IPS DF 4.7 (cell line): ENCODE measurements at regions not wholly inside any gene's neighbourhood (a gene's known extent, or its start where the extent isn't known, plus 50 kb on each side); places are given as distances from the start of the nearest gene placed in this dataset.

Source experiments
- DNase-seq: peaks from one replicate; pipeline ENCODE4 v3.0.0-alpha.2; 2013; ENCODE audit warnings: low spot score; ENCODE audit errors: extremely low read depth

DNA sequence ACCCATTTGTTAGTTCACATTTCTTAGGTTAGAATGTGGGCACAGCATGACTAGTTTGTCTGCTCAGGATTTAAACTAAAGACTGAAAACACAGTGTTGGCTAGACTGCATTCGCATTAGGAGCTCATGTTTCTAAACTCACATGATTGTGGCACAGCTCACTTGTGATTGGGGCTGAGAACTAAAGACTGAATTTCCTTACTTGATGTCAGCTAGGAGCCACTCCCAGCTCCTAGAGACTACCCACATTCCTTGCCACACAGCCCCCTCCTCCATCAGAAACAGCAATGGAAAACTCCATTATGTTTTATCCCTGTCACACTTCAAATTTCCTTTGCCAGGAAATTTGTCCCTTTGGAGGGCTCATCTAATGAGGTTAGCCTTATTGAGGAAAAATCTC lies 170.2 kb upstream of the NUDT6 start:
- DNase-seq, result no peak

DNA sequence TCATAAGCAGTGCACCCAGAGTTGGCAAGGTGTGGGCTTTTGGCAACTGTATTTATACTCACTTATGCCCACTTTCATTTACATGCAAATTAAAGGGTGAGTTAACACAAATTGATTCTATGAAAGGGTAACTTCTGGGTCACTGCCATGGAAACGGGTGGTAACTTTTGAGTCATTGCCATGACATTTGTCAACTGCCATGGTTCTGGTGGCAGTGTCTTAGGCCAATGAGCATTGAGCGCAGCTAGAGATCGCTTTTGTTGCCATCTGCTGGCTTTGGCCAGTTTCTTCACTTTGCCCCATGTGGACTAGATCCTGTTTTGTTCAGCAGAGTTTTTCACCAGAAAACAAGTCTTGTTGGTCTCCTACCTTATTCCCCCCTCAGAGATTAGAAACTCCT lies 170.8 kb upstream of the NUDT6 start:
- no peak for DNase-seq

DNA sequence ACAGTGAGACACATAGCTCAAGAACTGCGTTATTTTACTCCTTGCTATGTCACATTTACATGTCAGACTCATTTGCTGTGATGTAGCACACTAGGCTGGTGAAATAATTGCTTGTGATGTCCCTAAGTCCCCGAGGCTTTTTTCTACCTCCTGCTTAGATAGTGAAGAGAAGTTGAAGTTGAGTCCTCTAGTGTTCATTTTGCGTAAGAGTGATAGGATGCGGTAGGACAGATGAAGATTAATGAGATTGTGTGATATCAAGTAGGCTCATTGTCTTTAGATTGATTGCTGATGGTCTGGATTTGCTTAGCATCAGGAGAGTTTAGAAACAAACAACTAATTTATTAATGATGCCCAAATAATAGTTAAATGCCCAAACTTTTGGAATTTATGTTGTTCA lies 173.6 kb upstream of the NUDT6 start:
- DNase-seq, result no peak

DNA sequence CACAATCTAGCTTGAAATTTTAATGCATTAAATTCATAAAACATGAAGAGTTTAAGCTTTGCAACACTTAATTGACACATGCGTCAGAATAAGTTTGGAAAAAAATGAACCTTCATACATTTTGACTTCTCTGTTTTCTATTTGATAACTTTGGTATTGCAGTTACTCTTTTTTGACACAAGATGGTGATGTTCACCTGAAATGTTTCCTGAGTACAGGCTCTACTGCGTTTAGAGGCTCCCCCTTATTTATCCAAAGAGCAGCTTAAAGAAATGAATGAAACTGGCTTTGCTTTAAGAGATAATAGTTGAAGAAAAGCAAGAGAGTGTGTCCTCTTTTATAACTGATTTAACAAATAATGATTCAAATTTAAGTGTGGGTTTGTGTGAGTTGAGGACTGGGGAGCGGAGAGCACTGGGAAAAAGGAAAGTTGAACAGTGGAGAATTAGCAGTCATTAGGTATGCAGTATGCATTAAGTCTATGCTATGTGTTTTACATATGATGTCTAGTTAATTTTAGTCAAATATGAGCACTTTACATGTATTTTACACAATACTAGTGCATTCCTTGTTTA lies 180.6 kb upstream of the NUDT6 start:
- no peak for DNase-seq

DNA sequence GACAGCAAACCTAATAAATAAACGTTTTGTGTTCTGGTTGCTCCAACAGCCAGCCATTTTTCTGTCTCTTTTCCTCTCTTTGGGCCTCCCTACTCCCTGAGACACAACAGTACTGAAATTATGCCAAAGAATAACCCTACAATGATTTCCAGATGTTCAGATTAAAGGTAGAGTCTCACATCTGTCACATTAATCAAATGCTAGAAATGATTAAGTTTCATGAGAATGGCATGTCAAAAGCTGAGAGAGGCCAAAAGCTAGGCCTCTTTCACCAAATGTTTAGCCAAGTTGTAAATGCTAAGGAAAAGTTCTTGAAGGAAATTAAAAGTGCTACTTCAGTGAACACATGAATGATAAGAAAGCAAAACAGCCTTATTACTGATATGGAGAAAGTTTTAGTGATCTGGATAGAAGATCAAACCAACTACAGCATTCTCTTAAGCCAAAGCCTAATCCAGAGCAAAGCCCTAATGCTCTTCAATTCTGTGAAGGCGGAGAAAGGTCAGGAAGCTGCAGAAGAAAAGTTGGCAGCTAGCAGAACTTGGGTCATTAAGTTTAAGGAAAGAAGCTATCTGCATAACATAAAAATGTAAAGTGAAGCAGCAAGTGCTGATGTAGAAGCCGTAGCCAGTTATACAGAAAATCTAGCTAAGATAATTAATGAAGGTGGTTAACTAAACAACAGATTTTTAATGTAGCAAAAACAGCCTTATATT lies 182.1 kb upstream of the NUDT6 start:
- no peak for DNase-seq

DNA sequence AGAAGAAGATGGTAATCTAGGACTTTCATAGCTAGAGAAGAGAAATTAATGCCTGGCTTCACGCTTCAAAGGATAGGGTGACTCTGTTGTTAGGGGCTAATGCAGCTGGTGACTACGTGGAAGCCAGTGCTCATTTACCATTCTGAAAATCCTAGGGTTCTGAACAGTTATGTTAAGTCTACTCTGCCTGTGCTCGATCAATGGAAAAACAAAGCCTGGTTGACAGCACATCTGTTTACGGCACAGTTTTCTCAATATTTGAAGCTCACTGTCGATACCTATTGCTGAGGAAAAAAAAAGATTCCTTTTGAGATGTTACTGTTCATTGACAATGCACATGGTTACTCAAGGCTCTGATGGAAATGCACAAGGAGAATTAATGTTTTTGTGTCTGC lies 182.6 kb upstream of the NUDT6 start:
- DNase-seq, result no peak

DNA sequence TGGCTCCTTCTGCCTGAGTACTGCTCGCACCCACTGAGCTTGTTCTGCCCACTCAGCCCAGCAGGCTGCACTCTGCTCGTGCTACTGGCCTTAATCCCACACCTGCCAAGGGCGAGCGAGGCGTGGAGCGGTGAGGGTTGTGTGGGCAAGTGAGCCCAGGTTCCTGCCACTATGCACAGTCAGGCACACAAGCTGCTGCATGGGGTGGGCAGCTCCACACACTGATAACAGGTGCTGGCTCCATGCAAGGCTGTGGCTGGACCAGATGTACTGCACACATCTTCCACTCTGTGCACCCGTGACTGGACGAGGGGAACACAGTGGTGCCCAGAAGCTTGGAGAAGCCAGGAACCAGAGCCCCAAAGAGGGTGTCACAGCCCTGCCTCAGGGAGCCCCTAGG lies 184.3 kb upstream of the NUDT6 start:
- no peak for DNase-seq

DNA sequence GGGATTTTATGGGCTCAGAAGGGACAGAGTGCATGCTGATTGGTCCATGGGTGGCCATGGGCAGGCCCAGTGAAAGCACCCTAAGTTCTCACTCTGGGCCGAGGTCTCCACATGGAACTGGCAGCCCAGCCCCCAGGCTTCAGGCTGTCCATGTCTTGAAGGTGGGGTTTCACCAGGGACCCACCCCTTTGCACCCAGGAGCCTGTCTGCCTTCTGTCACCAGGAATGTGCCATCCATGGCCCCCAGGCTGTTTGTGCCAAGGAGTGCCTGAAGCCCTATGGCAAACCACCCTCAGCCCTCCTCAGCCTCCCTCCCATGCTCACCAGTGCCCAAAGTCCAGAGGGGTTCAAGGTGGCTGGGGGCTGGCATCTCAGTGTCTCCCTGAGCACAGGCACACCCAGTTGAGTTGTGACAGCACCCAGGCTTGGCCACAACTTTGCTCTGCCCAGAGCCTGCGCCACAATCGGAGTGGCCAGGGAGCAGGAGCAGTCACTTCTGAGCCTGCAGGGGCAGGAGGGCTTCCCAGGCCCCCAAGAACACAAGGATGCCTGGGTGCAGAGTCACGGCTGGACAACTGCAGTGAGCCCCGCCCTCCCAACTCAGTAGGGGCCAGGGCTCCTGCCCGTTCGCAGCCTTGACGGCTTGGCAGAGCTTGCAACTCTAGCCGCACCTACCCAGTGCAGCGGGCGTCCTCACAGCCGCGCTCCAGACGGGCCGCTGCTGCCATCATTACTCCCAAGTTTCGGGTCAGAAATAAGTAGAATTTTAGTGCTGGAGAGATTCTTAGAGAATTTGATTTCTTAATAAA lies 185.3 kb upstream of the NUDT6 start:
- no peak for DNase-seq

DNA sequence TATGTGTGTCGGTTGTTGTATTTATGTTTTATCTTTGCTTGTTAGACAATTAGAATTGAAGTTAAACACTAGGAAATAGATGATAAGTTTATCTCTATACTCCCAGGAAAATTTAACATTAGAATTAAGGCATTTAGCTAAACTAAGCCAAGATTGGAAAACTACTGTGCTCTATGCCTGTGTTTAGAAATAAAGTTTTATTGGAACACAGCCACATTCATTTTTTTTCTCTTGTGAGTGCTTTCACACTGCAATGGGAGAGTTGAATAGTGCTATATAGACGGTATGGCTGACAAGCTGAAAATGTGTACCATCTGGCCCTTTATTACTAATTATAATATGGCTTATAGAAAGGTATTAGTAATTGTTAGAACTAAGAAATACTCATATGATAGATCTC lies 186.7 kb upstream of the NUDT6 start:
- DNase-seq, result no peak

DNA sequence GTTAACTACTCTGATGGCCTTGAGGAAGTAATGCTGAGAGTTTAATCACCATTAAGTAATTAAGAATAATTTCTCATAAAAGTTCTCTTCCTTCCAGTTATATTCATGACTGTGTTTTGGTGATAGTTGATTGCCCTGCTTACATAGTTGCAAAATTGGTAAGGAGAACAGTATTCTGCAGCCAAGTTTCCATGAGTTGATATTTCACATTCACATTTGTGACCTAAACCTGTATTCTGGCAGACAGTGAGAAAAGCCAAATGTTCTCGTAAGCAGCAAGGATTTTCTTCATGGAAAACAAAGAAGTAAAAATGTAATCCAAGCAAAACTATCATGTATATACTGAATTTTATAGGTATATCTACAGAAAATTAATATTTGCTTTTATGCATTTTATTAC lies 187.8 kb upstream of the NUDT6 start:
- DNase-seq, result no peak

DNA sequence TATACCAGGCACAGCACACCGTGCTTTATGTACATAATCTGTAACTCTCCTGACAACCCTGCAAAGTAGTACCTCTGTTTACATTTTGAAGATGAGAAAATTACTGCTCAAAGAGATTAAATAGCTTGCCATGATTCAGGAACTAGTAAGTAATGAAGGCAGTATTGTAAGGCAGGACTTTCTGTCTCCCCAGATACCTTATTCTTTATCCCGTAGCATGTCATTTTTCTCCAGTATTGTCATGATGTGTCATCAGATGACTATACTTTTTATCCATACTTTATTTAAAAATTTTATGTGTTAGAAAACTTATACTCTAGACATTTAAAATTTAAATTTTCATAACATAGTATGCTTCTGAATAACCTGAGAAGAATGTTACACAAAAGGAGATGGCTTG lies 188.3 kb upstream of the NUDT6 start:
- DNase-seq, result no peak

DNA sequence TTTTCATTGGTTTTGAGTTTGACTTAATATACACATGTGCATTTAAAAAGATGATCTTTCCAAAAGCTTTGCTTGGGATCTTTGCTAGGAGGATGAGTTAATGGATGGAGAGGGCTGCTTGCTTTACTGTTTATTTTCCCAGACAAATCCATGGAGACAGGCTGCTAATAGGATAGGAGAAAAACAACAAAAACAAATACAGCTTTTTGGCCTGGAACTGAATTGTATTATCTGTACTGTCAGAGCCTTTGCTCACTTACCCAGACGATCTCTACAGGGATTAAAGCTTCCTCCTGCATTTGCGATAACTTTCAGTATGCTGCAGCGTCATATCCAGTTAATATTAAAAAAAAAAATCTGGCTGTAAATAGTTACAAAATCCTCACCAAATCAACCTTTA lies 190.8 kb upstream of the NUDT6 start:
- DNase-seq, result no peak

DNA sequence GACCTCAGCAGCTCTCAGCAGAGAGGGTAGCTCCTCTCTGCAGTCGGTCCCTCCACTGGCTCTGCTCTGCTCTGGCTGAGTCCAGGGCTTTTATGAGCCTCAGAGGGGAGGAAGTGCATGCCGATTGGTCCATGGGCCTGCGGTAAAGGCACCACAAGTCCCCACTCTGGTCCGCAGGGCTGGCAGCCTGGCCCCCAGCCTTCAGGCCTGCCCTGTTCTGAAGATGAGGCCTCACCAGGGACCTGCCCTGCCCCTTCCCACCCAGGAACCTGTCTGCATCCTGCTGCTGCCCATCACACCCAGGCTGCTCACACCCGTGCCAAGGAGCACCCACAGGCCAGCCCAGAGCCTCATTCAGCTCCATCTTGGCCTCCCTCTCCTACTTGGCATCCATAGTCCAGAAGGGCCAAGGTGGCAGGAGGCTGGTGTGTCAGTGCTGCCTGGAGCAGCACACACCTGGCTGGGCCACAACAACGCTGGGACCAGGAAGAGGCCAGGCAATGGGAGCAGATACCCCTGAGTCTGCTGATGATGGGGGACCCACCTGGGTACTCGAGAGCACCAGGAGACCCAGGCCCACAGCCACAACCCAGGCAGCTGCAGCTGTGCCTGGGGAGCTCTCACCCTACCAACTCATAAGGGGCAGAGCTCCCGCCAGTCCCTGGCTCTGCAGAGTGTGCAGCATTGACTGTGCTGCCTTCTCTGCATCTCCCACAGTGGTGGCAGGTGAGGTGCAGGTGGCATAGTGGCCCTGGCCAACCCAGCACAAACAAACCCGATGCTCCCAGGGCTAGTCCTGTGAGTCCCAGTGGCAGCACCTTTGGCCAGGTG lies 191.9 kb upstream of the NUDT6 start:
- no peak for DNase-seq

DNA sequence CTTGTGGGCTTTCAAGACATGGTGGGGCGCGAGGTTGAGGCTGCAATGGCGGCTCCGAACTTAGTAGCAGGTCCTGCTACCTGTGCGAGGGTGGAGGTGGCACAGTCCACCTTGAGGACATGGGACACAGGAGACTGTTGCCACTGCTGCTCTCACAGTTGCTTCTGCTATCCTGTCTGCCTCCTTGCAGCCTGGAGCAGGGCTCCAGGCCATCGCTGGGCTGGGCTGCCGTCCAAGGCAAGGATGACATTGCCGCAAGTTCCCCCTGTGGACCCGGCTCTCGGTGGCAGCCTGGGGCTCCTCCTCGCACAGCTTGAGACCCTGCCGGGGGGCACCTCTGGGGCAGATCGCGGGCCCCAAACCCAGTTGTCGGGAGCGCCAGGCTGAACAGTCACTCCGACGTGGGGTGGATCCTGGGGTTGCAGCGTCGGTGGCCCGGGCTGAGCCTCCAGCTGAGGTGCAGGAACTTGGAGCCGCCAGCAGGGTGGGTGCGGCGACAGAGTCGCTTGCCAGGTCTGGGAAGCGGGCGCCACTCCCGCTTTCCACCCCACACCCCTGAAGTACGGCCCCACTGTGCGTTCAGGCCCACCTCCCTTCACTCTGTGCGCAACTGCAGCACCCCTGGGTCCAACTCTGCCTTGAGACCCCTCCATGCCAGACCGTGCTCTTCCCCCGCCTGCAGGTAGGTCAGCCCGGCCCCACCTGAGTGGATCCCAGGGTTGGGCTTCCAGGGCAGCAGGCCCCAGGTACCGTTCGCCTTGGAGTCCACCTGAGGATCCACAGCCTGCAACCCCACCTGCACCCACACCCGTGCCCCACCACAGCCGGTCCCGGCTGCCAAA lies 192.7 kb upstream of the NUDT6 start:
- DNase-seq, result no peak

DNA sequence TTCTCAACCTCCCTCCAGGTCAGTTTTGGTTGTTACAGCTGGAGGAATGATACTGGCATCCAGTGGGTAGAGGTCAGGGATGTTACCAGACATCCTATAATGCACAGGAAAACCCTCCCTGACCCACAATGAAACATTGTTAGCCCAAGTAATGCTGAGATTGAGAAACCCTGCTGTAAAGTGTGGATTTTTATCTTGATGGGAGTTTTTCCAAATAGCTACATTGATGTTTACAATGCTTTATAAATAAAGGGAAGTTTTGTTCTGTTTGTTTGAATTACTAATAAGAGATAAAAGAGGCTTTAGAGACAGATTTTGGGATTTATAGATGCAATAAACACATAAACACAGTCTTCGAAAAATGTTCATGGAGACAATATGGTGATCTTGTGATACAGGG lies 194.0 kb upstream of the NUDT6 start:
- no peak for DNase-seq

DNA sequence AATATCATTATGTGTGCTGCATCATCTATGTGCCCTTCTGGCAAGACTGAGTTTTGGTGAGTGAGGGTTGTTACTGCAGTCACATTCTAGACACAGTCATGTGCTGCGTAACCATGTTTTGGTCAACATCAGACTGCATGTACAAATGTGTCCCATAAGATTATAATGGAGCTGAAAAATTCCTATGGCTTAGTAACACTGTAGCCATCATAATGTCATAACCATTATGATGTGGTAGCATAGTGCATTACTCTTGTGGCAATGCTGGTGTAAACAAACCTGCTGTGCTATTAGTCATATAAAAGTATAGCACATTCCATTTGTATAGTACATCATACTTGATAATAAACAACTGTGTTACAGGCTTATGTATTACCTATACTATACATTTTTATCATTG lies 198.1 kb upstream of the NUDT6 start:
- no peak for DNase-seq

DNA sequence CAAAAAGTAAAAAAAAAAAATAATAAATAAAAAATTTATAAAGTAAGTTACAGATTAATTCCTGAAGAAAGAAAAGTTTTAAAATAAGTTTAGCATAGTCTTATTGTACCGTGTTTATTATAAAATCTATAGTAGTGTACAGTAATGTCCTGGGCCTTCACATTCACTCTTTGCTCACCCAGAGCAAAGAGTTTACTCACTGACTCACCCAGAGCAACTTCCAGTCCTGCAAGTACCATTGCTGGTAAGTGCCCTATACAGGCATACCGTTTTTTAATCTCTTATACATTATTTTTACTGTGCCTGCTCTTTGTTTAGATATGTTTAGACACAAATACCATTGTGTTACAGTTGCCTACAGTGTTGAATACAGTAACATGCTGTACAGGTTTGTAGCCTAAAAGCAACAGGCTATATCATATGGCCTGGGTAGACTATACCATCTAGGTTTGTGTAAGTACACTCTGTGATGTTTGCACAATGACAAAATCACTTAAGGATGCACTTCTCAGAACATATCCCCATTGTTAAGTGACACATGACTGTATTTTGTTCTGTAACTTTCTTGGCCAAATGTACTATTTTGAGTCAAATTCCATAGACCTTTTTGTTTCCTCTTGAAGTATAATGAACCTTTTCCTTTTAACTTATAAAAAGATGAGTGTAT lies 199.0 kb upstream of the NUDT6 start:
- DNase-seq, result no peak

DNA sequence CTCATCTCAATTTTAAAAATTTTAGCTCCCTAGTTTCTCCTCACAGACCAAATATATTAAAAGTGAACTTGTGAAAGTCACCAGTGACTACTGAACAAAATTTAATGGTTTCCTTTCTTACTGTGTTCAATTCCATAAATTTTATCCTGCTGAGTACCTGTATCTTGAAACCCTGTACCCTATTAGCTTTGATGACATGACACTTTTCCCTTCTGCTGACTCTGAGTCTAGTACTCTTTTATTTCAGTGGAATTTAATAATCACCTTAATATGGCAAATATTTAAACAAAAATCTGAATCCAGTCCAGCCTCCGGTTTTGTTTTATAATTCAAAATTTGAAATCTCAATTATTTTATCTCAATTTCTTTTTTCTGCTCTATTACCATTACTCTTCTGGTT lies 203.1 kb upstream of the NUDT6 start:
- no peak for DNase-seq

DNA sequence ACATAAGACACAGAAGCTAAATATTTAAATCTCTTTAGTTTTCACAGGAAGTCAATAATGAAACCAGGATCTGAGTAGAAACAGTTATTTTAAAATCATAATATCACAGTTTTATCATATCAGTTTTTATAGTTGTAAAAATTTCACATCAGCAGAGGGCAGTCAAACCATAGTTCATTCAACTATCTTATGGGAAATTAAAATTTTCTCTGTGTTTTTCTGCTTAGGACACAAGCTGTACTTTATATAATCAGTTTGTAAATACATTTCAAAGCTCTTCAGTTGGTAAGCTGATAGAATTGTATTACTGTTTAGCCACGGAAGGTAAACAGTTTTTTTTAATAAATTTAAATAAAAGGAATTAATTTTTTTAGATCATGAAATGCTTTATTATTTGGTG lies 204.8 kb upstream of the NUDT6 start:
- DNase-seq, result no peak

DNA sequence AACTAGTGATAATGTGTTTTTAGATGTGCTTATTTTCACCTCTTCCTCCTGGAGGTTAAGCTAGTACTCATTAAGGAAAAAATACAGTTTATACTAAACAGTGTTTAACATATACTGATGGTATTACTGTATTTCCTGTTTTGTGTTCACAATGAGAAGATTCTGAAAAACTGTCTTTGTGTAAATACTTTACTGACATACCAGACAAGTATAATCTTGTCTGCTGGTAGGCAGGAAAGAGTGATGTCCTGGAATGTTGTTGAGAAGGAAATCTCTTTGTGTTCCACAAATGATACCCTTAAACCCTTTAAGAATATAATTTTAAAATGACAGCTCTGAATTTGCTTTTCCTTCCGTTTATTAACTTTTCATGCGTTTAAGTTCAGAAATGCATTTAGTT lies 205.5 kb upstream of the NUDT6 start:
- no peak for DNase-seq
